Stimulated activated CD4-positive, alpha-beta T cell treated with anti-CD3 and anti-CD28 coated beads, Interleukin-15, amount 100 ng/mL, for 48 hours (primary cell): ENCODE measurements at regions not wholly inside any gene's neighbourhood (a gene's known extent, or its start where the extent isn't known, plus 50 kb on each side); places are given as distances from the start of the nearest gene placed in this dataset.
"Not testable (repeated sequence)": the region's sequence is repeated elsewhere in the genome, so short reads cannot be mapped to it uniquely, and the experiment has no call there.

Experiments used
- DNase-seq, 2 donors: peaks; one replicate each; pipeline ENCODE4 v3.0.0-alpha.2; 2020; ENCODE audit warnings: low read depth in 2 of 2

DNA sequence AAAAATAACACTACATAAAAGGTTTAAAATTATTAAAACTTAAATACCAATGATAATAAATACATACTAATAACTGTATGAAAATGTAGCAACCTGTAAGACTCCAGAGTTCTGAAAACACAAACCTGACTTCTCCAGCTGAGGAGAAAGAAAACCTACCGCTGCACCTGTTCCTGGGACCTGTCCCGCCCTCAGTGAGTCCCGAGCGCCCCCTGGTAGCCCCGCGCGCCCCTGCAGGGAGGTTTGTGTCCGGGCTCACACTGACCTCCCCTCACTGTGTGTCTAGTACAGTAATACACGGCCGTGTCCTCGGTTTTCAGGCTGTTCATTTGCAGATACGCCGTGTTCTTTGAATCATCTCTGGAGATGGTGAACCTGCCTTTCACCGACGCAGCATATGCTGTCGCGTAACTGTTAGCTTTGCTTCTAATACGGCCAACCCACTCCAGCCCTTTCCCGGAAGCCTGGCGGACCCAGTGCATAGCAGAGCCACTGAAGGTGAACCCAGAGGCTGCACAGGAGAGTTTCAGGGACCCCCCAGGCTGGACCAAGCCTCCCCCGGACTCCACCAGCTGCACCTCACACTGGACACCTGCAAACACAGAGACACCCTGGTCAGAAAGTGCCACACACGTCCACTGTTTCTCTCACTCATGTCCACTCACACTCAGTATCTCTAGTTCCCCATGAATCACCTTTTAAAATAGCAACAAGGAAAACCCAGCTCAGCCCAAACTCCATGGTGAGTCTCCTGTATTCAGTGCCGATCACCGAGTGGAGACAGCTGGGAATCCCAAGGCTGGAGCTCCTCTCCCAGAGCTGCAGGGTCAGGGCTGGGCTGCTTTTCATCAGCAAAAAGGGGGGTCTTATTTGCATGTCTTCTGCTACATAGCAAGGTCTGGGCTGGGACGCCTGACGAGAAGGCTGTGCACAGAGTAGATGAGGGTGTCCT, 1276.3 kb downstream of the TMEM121 start:
- no peak for DNase-seq

- no peak for DNase-seq
Measured at GRCh38 chr14:106803379-106803778, 1277.0 kb downstream of the TMEM121 start.

GRCh38 chr14:106807493-106807892, 1281.1 kb downstream of the TMEM121 start:
- DNase-seq: no peak

DNA sequence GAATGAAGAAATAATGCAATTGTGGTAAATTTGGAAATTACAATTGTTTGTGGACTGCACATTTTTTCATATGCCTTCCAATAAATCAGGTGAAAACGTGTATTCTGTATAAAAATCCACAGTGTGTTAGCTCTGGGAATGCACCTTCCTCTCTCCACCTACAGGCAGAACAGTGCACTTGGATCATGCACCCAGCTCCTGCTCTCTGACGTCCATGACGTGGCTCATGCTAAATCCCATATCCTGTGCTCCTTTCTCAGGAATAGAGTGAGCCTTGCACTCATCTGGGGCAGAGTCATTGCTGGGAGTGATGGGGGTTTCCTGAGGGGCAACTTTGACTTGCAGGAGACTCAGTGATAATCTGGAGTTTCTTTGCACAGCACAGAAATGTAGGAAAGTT, 1282.1 kb downstream of the TMEM121 start:
- no peak for DNase-seq

DNA sequence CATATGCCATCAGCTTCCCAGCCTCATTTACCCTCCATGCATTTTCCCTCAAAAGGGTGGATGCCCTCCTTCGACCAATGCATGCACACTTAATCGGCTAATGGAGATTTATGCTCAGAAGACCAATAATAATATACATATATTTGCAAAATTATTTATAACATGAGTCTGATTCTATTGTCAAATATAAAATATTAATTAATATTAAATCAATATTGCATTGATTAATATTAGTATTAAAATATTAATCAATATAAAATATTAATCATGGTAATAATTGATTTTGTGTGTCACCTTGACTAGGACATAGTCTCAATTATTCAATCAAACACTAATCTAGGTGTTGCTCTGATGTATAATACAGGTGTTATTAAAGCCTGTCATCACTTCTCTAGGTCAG, 1282.5 kb downstream of the TMEM121 start:
- DNase-seq: no peak

DNA sequence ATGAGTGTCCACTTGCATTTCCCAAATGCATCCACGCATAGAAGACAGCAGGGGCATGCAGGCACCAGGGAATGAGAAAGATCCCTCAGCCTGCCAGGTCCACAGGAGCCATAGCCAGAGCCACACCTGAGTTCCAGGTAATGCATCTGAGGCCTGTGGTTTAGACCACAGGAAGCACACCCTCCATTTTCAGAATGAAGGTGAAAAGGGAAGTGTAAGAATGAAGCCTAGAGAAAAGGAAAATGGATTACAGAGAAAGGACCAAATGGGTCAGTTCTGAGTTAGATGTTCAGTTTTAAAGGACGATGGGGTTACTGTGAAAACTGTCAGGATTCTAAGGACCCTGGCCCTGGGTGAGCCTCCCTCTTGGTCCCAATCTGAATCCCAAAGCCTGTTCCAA, 1283.2 kb downstream of the TMEM121 start:
- DNase-seq: no peak

GRCh38 chr14:106810168-106810567, 1283.8 kb downstream of the TMEM121 start:
- not testable (repeated sequence) for DNase-seq

DNA sequence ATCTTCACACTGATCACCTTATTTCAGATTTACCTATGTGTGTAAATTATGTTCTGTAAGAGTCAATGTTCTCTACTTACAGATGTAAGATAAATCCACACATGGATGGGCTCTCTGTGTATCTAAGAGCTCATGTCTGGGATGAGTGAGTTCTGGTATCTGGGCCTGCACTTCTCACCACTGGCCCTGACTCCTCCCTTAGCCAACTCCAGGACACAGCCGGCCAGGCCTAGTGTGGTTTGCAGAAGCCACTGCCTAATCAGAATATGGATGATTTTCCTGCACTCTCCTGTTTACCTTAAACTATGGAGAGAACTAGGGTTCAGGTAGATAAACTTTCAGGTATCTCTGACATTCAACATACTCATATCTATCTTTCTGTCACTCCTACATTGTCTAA, 1284.8 kb downstream of the TMEM121 start:
- DNase-seq: no peak

GRCh38 chr14:106812788-106813476, 1286.5 kb downstream of the TMEM121 start:
- DNase-seq: no peak

- DNase-seq: no peak
Measured at GRCh38 chr14:106813477-106813823, 1287.1 kb downstream of the TMEM121 start.

GRCh38 chr14:106820119-106820518, 1293.7 kb downstream of the TMEM121 start:
- DNase-seq: no peak

DNA sequence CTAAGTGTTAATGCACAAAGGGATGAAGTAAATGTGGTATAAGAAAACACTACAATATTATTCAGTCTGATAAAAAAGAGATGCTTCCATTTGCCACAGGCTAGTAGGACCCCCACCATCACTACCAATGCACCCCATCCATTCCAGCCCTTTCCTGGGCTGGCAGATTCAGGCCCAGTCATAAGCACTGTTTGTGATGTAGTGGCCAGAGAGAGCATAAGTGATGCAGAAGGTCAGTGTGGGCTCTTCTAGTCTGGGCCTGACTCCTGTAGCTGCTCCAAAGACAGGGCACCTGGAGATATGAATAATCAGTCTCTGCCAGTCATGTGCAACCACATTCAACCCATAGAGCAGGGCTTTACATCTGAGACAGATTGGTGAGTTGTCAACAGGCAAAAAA, 1294.7 kb downstream of the TMEM121 start:
- no peak for DNase-seq

DNA sequence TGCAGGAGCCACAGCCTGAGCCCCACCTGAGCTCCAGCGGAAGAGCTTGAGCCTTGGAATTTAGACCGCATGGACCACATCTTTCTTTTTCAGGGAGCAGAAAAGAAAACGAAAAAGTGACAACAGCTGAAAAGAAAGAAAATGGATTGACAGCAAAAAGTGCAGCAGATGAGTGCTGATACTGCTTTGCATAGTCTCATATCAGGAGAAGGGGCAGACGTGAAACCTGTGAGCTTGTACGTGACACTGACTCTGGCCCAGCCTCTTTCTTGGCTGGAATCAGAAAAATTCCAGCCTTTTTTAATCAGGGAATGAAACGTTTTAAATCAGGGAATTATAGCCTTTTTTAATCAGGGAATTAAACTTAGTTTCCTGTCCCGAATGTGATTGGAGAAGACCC, 1296.5 kb downstream of the TMEM121 start:
- no peak for DNase-seq

DNA sequence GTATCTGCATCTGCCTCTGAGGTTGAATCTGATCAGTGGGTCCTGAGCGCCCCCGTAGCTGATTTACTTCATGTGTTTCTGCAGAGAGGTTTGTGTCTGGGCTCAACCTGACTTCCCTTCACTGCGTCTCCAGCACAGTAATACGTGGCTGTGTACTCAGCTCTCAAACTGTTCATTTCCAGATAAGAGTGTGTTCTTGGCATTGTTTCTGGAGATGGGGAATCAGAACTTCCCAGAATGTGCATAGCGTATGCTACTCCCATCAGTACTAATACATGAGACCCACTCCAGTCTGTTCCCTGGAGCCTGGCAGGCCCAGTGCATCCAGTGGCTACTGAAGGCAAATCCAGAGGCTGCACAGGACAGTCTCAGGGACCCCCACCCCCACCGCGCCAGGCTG, 1297.2 kb downstream of the TMEM121 start:
- no peak for DNase-seq

- no peak for DNase-seq
Measured at GRCh38 chr14:106826833-106827369, 1300.5 kb downstream of the TMEM121 start.

- peak; percentile 78 to 80 for DNase-seq
Measured at GRCh38 chr14:106831322-106831720, 1304.9 kb downstream of the TMEM121 start.

- no peak for DNase-seq
Measured at GRCh38 chr14:106837870-106838269, 1311.5 kb downstream of the TMEM121 start.

DNA sequence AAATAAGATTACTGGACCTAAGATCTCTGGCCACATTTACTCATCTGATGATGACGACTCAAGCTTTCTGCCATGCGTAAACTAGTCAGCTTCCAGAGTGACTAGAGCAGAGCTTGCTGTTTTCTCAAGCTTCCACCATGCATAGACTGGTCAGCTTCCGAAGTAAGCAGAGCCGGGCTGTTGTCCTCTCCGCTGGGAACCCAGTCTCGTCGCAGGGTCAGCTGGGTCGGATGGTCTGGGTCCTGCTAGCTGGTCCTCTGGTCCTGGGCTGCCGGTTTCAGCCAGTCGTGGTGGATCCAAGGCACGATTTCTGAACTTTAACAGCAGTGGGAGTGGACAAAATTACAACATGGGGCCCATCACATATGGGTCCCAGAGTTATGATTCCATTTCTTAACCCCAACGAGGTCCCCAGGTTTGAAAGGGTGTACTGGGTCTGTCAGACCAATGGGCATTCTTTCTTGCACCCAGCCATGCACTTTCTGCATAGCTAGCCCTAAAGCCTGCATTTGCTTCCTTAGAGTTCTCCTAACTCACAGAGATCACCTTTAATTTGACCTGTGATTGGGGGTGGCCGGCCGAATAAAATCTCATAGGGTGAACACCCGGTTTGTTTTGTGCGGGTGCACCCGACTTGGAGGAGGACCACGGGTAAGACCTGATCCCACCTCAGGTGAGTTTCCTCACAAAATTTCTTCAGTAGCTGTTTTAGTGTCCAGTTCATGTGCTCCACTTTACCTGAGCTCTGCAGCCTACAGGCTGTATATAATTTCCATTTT, 1312.8 kb downstream of the TMEM121 start:
- DNase-seq: no peak

GRCh38 chr14:106840258-106840657, 1313.9 kb downstream of the TMEM121 start:
- DNase-seq: no peak

DNA sequence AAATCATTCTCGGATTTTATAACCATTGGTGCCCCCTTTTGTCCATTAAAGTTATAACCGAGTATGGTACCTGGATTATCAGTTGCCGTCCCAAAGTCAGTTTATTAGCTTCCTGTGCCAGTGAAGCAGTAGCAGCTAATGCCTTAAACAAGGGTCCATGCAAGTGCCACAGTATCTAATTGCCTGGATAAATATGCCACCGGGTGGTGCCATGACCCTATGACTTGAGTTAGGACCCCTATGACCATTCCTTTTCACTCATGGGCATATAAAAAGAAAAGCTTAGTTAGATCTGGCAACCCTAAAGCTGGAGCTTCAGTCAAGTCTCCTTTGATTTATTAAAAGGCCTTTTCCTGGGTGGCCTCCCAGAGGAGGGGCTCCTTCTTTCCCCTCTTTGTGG, 1314.6 kb downstream of the TMEM121 start:
- DNase-seq: no peak

GRCh38 chr14:106841701-106842100, 1315.3 kb downstream of the TMEM121 start:
- DNase-seq: no peak

GRCh38 chr14:106842687-106843086, 1316.3 kb downstream of the TMEM121 start:
- no peak for DNase-seq
